WTC11 (cell line): ENCODE measurements at regions not wholly inside any gene's neighbourhood (a gene's known extent, or its start where the extent isn't known, plus 50 kb on each side); places are given as distances from the start of the nearest gene placed in this dataset.

ENCODE experiments used
- ATAC-seq: fragments of 200-7000 bp; cut with Tn5 transposase; 2 replicates; pipeline ENCODE4 v1.10.0; 2021; ENCODE audit warnings: mild to moderate bottlenecking, moderate library complexity
- CTCF ChIA-PET: fragments of 300-600 bp; sonication (Branson Sonifier 250); formaldehyde crosslinking; loops from one replicate; lab custom pipeline; 2021; ENCODE audit warnings: antibody characterized with exemption; lab: Charles Lee
- POLR2A ChIA-PET: fragments of 350-600 bp; sonication (Branson Sonifier 250); formaldehyde crosslinking; loops from one replicate; lab custom pipeline; 2021; ENCODE audit warnings: antibody characterized with exemption; lab: Charles Lee
- DNase-seq: peaks from one replicate; pipeline ENCODE4 v3.0.0; 2021; ENCODE audit warnings: low spot score
- H3K27ac Mint-ChIP-seq: 2 replicates; pipeline ENCODE4 v1.8.0; 2021; ENCODE audit warnings: mixed read lengths
- H3K27me3 Mint-ChIP-seq: 2 replicates; pipeline ENCODE4 v1.8.0; 2021; ENCODE audit warnings: low read depth, mild to moderate bottlenecking, moderate library complexity, mixed read lengths
- H3K36me3 Mint-ChIP-seq: 2 replicates; pipeline ENCODE4 v1.8.0; 2021; ENCODE audit warnings: mixed read lengths
- H3K4me1 Mint-ChIP-seq: 2 replicates; pipeline ENCODE4 v1.8.0; 2022; ENCODE audit warnings: mixed read lengths
- H3K4me3 Mint-ChIP-seq: 2 replicates; pipeline ENCODE4 v1.8.0; 2021; ENCODE audit warnings: mild to moderate bottlenecking, moderate library complexity, mixed read lengths
- H3K9me3 Mint-ChIP-seq: 2 replicates; pipeline ENCODE4 v1.8.0; 2021; ENCODE audit warnings: mixed read lengths
- AR ChIP-seq: fragments of 250-450 bp; sonication (Bioruptor Pico); IDR thresholded peaks from 2 replicates; pipeline ENCODE4 v1.9.0; 2021; ENCODE audit warnings: mild to moderate bottlenecking
- ATF3 ChIP-seq: sonication (generic); formaldehyde crosslinking; conservative IDR thresholded peaks from 2 replicates; pipeline ENCODE4 v1.8.1; 2022; ENCODE audit warnings: mild to moderate bottlenecking, missing genetic modification reagents
- FOXJ3 ChIP-seq: sonication (generic); formaldehyde crosslinking; IDR thresholded peaks from 2 replicates; pipeline ENCODE4 v1.9.0; 2021; ENCODE audit warnings: missing genetic modification reagents, mild to moderate bottlenecking, borderline replicate concordance
- NR3C1 ChIP-seq: sonication (generic); formaldehyde crosslinking; conservative IDR thresholded peaks from 2 replicates; pipeline ENCODE4 v1.8.1; 2023; ENCODE audit warnings: low read depth, mild to moderate bottlenecking, missing genetic modification reagents
- RELA ChIP-seq: sonication (generic); formaldehyde crosslinking; IDR thresholded peaks from 2 replicates; pipeline ENCODE4 v1.8.1; 2022; ENCODE audit warnings: missing genetic modification reagents, mild to moderate bottlenecking, borderline replicate concordance
- SMAD4 ChIP-seq: sonication (generic); formaldehyde crosslinking; IDR thresholded peaks from 2 replicates; pipeline ENCODE4 v1.8.0; 2022; ENCODE audit warnings: mild to moderate bottlenecking, missing genetic modification reagents
- ZNF121 ChIP-seq: sonication (generic); formaldehyde crosslinking; IDR thresholded peaks from 2 replicates; pipeline ENCODE4 v1.8.0; 2023; ENCODE audit warnings: missing genetic modification reagents
- ZNF138 ChIP-seq: sonication (generic); formaldehyde crosslinking; conservative IDR thresholded peaks from 2 replicates; pipeline ENCODE4 v1.8.1; 2022; ENCODE audit warnings: mild to moderate bottlenecking, moderate library complexity, missing genetic modification reagents
- ZNF317 ChIP-seq: sonication (generic); formaldehyde crosslinking; IDR thresholded peaks from 2 replicates; pipeline ENCODE4 v1.8.1; 2023; ENCODE audit warnings: low read depth, mild to moderate bottlenecking, moderate library complexity, missing genetic modification reagents, borderline replicate concordance
- TF ChIP-seq, protein P1 (sequence below): sonication (generic); formaldehyde crosslinking; IDR thresholded peaks from 2 replicates; pipeline ENCODE4 v1.8.1; 2023; ENCODE audit warnings: mild to moderate bottlenecking, missing genetic modification reagents, borderline replicate concordance
- TF ChIP-seq, protein P2 (sequence below): fragments of 250-450 bp; sonication (Bioruptor Pico); IDR thresholded peaks from 2 replicates; pipeline ENCODE4 v1.9.0; 2021; ENCODE audit warnings: mild to moderate bottlenecking, borderline replicate concordance
- TF ChIP-seq, protein P3 (sequence below): fragments of 250-450 bp; sonication (Bioruptor Pico); IDR thresholded peaks from 2 replicates; pipeline ENCODE4 v1.8.0; 2021; ENCODE audit warnings: mild to moderate bottlenecking
- TF ChIP-seq, protein P4 (sequence below): fragments of 200-600 bp; IDR thresholded peaks from 2 replicates; pipeline ENCODE4 v1.8.0; 2022; ENCODE audit warnings: antibody characterized with exemption

DNA sequence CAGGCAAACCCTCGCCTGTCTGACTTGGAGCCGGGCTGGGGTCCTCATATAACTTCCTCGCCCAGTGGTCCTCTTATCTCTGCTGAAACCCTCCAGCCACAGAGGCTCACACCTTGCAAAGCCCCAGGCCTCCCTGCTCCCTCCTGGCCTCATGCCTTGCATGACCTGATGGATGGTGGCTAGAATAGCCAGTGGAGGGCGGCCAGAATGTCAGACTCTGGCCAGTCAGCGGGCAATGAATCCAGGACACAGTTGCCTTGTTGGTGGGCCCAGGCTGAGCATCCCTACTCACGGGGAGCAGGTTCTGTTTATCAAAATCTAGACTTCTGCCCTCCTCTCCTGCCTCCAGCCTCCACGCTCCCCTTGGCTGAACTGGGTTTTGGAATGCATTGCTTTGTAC, 69.1 kb upstream of the WNT11 start:
- ATAC-seq (no peak), DNase-seq (no peak)
- Mint-ChIP-seq H3K4me3 (no peak overlapping the region), H3K36me3 (peaks cover 10% of the 10 kb centered on the region; the same call in 1 of the 2 replicates), H3K4me1 (peaks cover 19% of the 10 kb centered on the region), H3K9me3 (peaks cover 18% of the 10 kb centered on the region), H3K27me3 (no peaks in the 10 kb centered on the region; the same call in none of the 2 replicates), H3K27ac (no peak overlapping the region)
- ChIA-PET POLR2A (no interaction called here), CTCF (no interaction called here)
- TF ChIP-seq ZNF121 (no peak), RELA (CRISPR knock-in tag) (no peak), FOXJ3 (no peak), NR3C1 (CRISPR knock-in tag) (no peak), AR (CRISPR knock-in tag) (no peak), ZNF138 (CRISPR knock-in tag) (no peak), ZNF317 (CRISPR knock-in tag) (no peak), SMAD4 (CRISPR knock-in tag) (no peak), ATF3 (CRISPR knock-in tag) (no peak)
- TF ChIP-seq, protein P1, sequence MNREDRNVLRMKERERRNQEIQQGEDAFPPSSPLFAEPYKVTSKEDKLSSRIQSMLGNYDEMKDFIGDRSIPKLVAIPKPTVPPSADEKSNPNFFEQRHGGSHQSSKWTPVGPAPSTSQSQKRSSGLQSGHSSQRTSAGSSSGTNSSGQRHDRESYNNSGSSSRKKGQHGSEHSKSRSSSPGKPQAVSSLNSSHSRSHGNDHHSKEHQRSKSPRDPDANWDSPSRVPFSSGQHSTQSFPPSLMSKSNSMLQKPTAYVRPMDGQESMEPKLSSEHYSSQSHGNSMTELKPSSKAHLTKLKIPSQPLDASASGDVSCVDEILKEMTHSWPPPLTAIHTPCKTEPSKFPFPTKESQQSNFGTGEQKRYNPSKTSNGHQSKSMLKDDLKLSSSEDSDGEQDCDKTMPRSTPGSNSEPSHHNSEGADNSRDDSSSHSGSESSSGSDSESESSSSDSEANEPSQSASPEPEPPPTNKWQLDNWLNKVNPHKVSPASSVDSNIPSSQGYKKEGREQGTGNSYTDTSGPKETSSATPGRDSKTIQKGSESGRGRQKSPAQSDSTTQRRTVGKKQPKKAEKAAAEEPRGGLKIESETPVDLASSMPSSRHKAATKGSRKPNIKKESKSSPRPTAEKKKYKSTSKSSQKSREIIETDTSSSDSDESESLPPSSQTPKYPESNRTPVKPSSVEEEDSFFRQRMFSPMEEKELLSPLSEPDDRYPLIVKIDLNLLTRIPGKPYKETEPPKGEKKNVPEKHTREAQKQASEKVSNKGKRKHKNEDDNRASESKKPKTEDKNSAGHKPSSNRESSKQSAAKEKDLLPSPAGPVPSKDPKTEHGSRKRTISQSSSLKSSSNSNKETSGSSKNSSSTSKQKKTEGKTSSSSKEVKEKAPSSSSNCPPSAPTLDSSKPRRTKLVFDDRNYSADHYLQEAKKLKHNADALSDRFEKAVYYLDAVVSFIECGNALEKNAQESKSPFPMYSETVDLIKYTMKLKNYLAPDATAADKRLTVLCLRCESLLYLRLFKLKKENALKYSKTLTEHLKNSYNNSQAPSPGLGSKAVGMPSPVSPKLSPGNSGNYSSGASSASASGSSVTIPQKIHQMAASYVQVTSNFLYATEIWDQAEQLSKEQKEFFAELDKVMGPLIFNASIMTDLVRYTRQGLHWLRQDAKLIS (CRISPR knock-in tag), result no peak
- TF ChIP-seq, protein P2, sequence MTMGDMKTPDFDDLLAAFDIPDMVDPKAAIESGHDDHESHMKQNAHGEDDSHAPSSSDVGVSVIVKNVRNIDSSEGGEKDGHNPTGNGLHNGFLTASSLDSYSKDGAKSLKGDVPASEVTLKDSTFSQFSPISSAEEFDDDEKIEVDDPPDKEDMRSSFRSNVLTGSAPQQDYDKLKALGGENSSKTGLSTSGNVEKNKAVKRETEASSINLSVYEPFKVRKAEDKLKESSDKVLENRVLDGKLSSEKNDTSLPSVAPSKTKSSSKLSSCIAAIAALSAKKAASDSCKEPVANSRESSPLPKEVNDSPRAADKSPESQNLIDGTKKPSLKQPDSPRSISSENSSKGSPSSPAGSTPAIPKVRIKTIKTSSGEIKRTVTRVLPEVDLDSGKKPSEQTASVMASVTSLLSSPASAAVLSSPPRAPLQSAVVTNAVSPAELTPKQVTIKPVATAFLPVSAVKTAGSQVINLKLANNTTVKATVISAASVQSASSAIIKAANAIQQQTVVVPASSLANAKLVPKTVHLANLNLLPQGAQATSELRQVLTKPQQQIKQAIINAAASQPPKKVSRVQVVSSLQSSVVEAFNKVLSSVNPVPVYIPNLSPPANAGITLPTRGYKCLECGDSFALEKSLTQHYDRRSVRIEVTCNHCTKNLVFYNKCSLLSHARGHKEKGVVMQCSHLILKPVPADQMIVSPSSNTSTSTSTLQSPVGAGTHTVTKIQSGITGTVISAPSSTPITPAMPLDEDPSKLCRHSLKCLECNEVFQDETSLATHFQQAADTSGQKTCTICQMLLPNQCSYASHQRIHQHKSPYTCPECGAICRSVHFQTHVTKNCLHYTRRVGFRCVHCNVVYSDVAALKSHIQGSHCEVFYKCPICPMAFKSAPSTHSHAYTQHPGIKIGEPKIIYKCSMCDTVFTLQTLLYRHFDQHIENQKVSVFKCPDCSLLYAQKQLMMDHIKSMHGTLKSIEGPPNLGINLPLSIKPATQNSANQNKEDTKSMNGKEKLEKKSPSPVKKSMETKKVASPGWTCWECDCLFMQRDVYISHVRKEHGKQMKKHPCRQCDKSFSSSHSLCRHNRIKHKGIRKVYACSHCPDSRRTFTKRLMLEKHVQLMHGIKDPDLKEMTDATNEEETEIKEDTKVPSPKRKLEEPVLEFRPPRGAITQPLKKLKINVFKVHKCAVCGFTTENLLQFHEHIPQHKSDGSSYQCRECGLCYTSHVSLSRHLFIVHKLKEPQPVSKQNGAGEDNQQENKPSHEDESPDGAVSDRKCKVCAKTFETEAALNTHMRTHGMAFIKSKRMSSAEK (CRISPR knock-in tag), result no peak
- TF ChIP-seq, protein P3, sequence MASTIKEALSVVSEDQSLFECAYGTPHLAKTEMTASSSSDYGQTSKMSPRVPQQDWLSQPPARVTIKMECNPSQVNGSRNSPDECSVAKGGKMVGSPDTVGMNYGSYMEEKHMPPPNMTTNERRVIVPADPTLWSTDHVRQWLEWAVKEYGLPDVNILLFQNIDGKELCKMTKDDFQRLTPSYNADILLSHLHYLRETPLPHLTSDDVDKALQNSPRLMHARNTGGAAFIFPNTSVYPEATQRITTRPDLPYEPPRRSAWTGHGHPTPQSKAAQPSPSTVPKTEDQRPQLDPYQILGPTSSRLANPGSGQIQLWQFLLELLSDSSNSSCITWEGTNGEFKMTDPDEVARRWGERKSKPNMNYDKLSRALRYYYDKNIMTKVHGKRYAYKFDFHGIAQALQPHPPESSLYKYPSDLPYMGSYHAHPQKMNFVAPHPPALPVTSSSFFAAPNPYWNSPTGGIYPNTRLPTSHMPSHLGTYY (CRISPR knock-in tag), result no peak
- TF ChIP-seq, protein P4, sequence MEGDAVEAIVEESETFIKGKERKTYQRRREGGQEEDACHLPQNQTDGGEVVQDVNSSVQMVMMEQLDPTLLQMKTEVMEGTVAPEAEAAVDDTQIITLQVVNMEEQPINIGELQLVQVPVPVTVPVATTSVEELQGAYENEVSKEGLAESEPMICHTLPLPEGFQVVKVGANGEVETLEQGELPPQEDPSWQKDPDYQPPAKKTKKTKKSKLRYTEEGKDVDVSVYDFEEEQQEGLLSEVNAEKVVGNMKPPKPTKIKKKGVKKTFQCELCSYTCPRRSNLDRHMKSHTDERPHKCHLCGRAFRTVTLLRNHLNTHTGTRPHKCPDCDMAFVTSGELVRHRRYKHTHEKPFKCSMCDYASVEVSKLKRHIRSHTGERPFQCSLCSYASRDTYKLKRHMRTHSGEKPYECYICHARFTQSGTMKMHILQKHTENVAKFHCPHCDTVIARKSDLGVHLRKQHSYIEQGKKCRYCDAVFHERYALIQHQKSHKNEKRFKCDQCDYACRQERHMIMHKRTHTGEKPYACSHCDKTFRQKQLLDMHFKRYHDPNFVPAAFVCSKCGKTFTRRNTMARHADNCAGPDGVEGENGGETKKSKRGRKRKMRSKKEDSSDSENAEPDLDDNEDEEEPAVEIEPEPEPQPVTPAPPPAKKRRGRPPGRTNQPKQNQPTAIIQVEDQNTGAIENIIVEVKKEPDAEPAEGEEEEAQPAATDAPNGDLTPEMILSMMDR, result no peak
